ENCODE measurements at regions not wholly inside any gene's neighbourhood (a gene's known extent, or its start where the extent isn't known, plus 50 kb on each side); places are given as distances from the start of the nearest gene placed in this dataset.

- DNase-seq = no peak
- Histone ChIP-seq H2AFZ (ENCODE audit: low read depth, low read length) (no peak overlapping the region), H3K9ac (ENCODE audit: low read depth, low read length) (no peak overlapping the region), H3K36me3 (ENCODE audit: insufficient read depth, low read length) (no peaks in the 10 kb centered on the region), H3K27me3 (ENCODE audit: insufficient read depth, low read length, poor library complexity) (peaks cover 9% of the 10 kb centered on the region), H3K27ac (ENCODE audit: low read length) (no peak overlapping the region), H3K4me3 (ENCODE audit: low read depth in 1 of 2, low read length in 2 of 2) (no peak overlapping the region), H3K79me2 (ENCODE audit: insufficient read depth, low read length) (no peaks in the 10 kb centered on the region), H3K9me3 (ENCODE audit: insufficient read depth, low read length, severe bottlenecking) (no peaks in the 10 kb centered on the region), H4K20me1 (ENCODE audit: insufficient read depth, low read length) (no peaks in the 10 kb centered on the region), H3K4me1 (ENCODE audit: insufficient read depth, low read length) (no peaks in the 10 kb centered on the region), H3K4me2 (ENCODE audit: insufficient read depth, low read length) (no peak overlapping the region)
- no peak for TF ChIP-seq EZH2 (IDR thresholded peaks at IDR 0.05; ENCODE audit: borderline replicate concordance, low read depth, low read length, severe bottlenecking)
- TF ChIP-seq, protein P1, sequence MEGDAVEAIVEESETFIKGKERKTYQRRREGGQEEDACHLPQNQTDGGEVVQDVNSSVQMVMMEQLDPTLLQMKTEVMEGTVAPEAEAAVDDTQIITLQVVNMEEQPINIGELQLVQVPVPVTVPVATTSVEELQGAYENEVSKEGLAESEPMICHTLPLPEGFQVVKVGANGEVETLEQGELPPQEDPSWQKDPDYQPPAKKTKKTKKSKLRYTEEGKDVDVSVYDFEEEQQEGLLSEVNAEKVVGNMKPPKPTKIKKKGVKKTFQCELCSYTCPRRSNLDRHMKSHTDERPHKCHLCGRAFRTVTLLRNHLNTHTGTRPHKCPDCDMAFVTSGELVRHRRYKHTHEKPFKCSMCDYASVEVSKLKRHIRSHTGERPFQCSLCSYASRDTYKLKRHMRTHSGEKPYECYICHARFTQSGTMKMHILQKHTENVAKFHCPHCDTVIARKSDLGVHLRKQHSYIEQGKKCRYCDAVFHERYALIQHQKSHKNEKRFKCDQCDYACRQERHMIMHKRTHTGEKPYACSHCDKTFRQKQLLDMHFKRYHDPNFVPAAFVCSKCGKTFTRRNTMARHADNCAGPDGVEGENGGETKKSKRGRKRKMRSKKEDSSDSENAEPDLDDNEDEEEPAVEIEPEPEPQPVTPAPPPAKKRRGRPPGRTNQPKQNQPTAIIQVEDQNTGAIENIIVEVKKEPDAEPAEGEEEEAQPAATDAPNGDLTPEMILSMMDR (IDR thresholded peaks at IDR 0.05; ENCODE audit: borderline replicate concordance, extremely low read depth, low read length, poor library complexity, severe bottlenecking) = no peak
- no peak for ATAC-seq (ENCODE audit: insufficient read depth, low read depth)
These were observed 197.5 kb upstream of the TMEM45B start for GRCh38 chr11:129618046-129618569.

DNA sequence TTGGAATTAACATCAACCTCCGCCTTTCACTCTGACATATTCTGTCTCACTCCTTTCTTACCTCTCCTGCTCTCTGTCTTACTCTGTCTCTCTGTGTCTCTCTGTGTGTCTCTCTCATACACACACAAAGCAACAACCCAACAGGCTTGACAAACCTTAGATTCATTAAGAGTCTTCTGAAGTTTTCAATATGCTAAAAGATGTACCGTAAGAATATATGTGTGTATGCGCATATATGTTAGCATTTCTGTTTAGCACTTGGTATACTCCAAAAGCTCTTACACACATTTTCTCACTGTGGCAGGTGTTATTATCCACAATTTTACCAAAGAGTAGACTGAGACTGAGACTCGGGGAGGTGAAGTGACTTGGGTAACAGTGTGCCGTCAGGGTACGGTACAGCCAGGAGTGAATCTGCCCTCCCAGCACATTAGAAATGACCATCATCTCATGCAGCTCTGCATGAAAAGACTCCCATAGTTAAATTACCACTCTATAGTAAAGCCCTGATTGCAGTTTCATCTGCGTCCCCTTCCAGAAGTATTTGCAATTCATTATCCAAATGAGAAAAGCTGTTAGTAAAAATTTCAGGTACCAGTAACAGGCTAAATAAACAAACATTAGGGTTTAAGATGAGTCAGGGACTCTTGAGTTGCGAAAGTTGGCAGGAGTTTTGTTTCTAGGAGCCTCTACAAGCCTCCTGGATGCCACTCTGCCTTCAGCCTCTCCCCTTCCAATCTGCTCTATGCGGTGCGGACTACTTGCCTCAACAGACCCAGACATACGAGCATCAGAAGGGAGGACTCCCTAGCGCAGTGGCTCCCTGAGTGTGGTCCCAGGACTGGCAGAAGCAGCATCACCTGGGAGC lies 195.2 kb upstream of the TMEM45B start:
- no peak for DNase-seq

DNA sequence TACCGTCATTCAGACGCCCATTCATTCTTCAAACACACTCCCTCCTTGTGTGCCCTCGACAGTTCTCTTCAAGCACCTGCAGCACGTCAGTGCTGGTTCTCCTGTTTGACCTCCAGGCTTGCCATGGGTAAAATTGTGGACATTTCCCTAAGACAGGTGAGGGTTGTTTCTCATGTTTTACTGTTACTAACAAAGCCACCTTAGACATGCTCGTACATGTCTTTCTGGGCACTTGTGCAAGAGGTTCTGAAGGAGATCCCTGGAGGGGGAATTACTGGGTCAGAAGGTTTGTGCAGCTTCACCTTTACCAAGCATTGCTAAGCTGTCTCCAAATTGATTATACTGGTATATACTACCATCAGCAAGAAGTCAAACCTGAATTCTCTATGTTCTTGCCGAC lies 189.7 kb upstream of the TMEM45B start:
- TF ChIP-seq EZH2 (IDR thresholded peaks at IDR 0.05; ENCODE audit: borderline replicate concordance, low read depth, low read length, severe bottlenecking) = no peak
- TF ChIP-seq, protein P1 (IDR thresholded peaks at IDR 0.05; ENCODE audit: borderline replicate concordance, extremely low read depth, low read length, poor library complexity, severe bottlenecking) = no peak
- ATAC-seq (ENCODE audit: insufficient read depth, low read depth) (no peak), DNase-seq (no peak)
- Histone ChIP-seq H3K9me3 (ENCODE audit: insufficient read depth, low read length, severe bottlenecking) (no peaks in the 10 kb centered on the region), H3K79me2 (ENCODE audit: insufficient read depth, low read length) (no peaks in the 10 kb centered on the region), H3K36me3 (ENCODE audit: insufficient read depth, low read length) (no peaks in the 10 kb centered on the region), H3K27me3 (ENCODE audit: insufficient read depth, low read length, poor library complexity) (no peaks in the 10 kb centered on the region), H3K27ac (ENCODE audit: low read length) (no peak overlapping the region), H4K20me1 (ENCODE audit: insufficient read depth, low read length) (no peaks in the 10 kb centered on the region), H3K4me1 (ENCODE audit: insufficient read depth, low read length) (no peaks in the 10 kb centered on the region), H3K9ac (ENCODE audit: low read depth, low read length) (no peak overlapping the region), H3K4me3 (ENCODE audit: low read depth in 1 of 2, low read length in 2 of 2) (no peak overlapping the region), H2AFZ (ENCODE audit: low read depth, low read length) (no peak overlapping the region), H3K4me2 (ENCODE audit: insufficient read depth, low read length) (no peak overlapping the region)

More for the DNA sequence above, 195.2 kb upstream of the TMEM45B start:
- Histone ChIP-seq H3K9ac (ENCODE audit: low read depth, low read length) (no peak overlapping the region), H3K9me3 (ENCODE audit: insufficient read depth, low read length, severe bottlenecking) (no peaks in the 10 kb centered on the region), H3K27ac (ENCODE audit: low read length) (no peak overlapping the region), H3K4me2 (ENCODE audit: insufficient read depth, low read length) (no peak overlapping the region), H3K27me3 (ENCODE audit: insufficient read depth, low read length, poor library complexity) (no peaks in the 10 kb centered on the region), H3K4me1 (ENCODE audit: insufficient read depth, low read length) (no peaks in the 10 kb centered on the region), H2AFZ (ENCODE audit: low read depth, low read length) (no peak overlapping the region), H3K36me3 (ENCODE audit: insufficient read depth, low read length) (no peaks in the 10 kb centered on the region), H3K79me2 (ENCODE audit: insufficient read depth, low read length) (no peaks in the 10 kb centered on the region), H4K20me1 (ENCODE audit: insufficient read depth, low read length) (no peaks in the 10 kb centered on the region), H3K4me3 (ENCODE audit: low read depth in 1 of 2, low read length in 2 of 2) (no peak overlapping the region)
- TF ChIP-seq EZH2 (IDR thresholded peaks at IDR 0.05; ENCODE audit: borderline replicate concordance, low read depth, low read length, severe bottlenecking) = no peak
- TF ChIP-seq, protein P1 (IDR thresholded peaks at IDR 0.05; ENCODE audit: borderline replicate concordance, extremely low read depth, low read length, poor library complexity, severe bottlenecking) = no peak
- no peak for ATAC-seq (ENCODE audit: insufficient read depth, low read depth)

Measured in DND-41 (cell line).